ENCODE measurements at regions not wholly inside any gene's neighbourhood (a gene's known extent, or its start where the extent isn't known, plus 50 kb on each side); places are given as distances from the start of the nearest gene placed in this dataset.
"Not testable (repeated sequence)": the region's sequence is repeated elsewhere in the genome, so short reads cannot be mapped to it uniquely, and the experiment has no call there.

DNA sequence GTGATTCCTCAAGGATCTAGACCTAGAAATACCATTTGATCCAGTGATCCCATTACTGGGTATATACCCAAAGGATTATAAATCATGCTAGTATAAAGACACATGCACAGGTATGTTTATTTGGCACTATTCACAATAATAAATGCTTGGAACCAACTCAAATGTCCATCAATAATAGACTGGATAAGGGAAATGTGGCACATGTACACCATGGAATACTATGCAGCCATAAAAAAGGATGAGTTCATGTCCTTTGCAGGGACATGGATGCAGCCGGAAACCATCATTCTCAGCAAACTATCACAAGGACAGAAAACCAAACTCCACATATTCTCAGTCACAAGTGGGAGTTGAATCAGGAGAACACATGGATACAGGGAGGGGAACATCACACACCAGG lies 183.8 kb upstream of the ETV3 start:
- TF ChIP-seq, protein P1, sequence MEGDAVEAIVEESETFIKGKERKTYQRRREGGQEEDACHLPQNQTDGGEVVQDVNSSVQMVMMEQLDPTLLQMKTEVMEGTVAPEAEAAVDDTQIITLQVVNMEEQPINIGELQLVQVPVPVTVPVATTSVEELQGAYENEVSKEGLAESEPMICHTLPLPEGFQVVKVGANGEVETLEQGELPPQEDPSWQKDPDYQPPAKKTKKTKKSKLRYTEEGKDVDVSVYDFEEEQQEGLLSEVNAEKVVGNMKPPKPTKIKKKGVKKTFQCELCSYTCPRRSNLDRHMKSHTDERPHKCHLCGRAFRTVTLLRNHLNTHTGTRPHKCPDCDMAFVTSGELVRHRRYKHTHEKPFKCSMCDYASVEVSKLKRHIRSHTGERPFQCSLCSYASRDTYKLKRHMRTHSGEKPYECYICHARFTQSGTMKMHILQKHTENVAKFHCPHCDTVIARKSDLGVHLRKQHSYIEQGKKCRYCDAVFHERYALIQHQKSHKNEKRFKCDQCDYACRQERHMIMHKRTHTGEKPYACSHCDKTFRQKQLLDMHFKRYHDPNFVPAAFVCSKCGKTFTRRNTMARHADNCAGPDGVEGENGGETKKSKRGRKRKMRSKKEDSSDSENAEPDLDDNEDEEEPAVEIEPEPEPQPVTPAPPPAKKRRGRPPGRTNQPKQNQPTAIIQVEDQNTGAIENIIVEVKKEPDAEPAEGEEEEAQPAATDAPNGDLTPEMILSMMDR (conservative IDR thresholded peaks at IDR 0.05), result not testable (repeated sequence)
- not testable (repeated sequence) for TF ChIP-seq EZH2 (IDR thresholded peaks at IDR 0.05; ENCODE audit: low read depth)

Measured in PC-9 (cell line).